Renal pelvis (tissue), 1 donor: ENCODE measurements at regions not wholly inside any gene's neighbourhood (a gene's known extent, or its start where the extent isn't known, plus 50 kb on each side); places are given as distances from the start of the nearest gene placed in this dataset.

Experiments used
- DNase-seq: peaks from one replicate; pipeline ENCODE4 v3.0.0-alpha.2; 2013

GRCh38 chr4:189278597-189279165 lies 662.0 kb upstream of the FRG1 start:
- no peak for DNase-seq

GRCh38 chr4:189279188-189279587 lies 661.5 kb upstream of the FRG1 start:
- no peak for DNase-seq

- DNase-seq = no peak
These were observed 655.3 kb upstream of the FRG1 start for GRCh38 chr4:189285377-189285776.

GRCh38 chr4:189291939-189292338 lies 648.7 kb upstream of the FRG1 start:
- DNase-seq = no peak

- DNase-seq = no peak
These were observed 647.2 kb upstream of the FRG1 start for GRCh38 chr4:189293459-189293858.

GRCh38 chr4:189294574-189294973 lies 646.1 kb upstream of the FRG1 start:
- no peak for DNase-seq

- DNase-seq = no peak
These were observed 641.0 kb upstream of the FRG1 start for GRCh38 chr4:189299706-189300105.

GRCh38 chr4:189301692-189302091 lies 639.0 kb upstream of the FRG1 start:
- no peak for DNase-seq

- no peak for DNase-seq
These were observed 638.0 kb upstream of the FRG1 start for GRCh38 chr4:189302719-189303118.

GRCh38 chr4:189304167-189304566 lies 636.5 kb upstream of the FRG1 start:
- no peak for DNase-seq

GRCh38 chr4:189304809-189305208 lies 635.9 kb upstream of the FRG1 start:
- DNase-seq = no peak

GRCh38 chr4:189305500-189305899 lies 635.2 kb upstream of the FRG1 start:
- no peak for DNase-seq

- no peak for DNase-seq
These were observed 629.4 kb upstream of the FRG1 start for GRCh38 chr4:189311251-189311650.

- no peak for DNase-seq
These were observed 627.6 kb upstream of the FRG1 start for GRCh38 chr4:189313064-189313463.

- DNase-seq = no peak
These were observed 626.7 kb upstream of the FRG1 start for GRCh38 chr4:189313861-189314513.

GRCh38 chr4:189322426-189322825 lies 618.2 kb upstream of the FRG1 start:
- no peak for DNase-seq

GRCh38 chr4:189341881-189342280 lies 598.8 kb upstream of the FRG1 start:
- DNase-seq = no peak

- no peak for DNase-seq
These were observed 585.1 kb upstream of the FRG1 start for GRCh38 chr4:189355590-189355989.

GRCh38 chr4:189362364-189362763 lies 578.3 kb upstream of the FRG1 start:
- DNase-seq = no peak

GRCh38 chr4:189364032-189364449 lies 576.6 kb upstream of the FRG1 start:
- no peak for DNase-seq

- DNase-seq = peak; percentile 43
These were observed 575.2 kb upstream of the FRG1 start for GRCh38 chr4:189365451-189365850.

- DNase-seq = no peak
These were observed 572.8 kb upstream of the FRG1 start for GRCh38 chr4:189367832-189368231.

GRCh38 chr4:189374176-189374575 lies 566.5 kb upstream of the FRG1 start:
- no peak for DNase-seq

- no peak for DNase-seq
These were observed 563.8 kb upstream of the FRG1 start for GRCh38 chr4:189376901-189377300.
